ENCODE measurements at regions not wholly inside any gene's neighbourhood (a gene's known extent, or its start where the extent isn't known, plus 50 kb on each side); places are given as distances from the start of the nearest gene placed in this dataset.
"Not testable (repeated sequence)": the region's sequence is repeated elsewhere in the genome, so short reads cannot be mapped to it uniquely, and the experiment has no call there.

- H3K27me3 Mint-ChIP-seq; DNase-seq; H3K4me3 Mint-ChIP-seq; H3K9me3 ChIP-seq; H3K4me1 ChIP-seq (ENCODE audit: control insufficient read depth in 1 of 2, extremely low read depth in 1 of 2, insufficient read depth in 2 of 2, low read length in 2 of 2); H3K36me3 Mint-ChIP-seq; H3K27ac ChIP-seq (ENCODE audit: low read length); H3K4me3 ChIP-seq (ENCODE audit: control insufficient read depth in 1 of 2, extremely low read depth in 1 of 2, low read length in 1 of 2); H3K27ac Mint-ChIP-seq; POLR2A ChIA-PET; ATAC-seq (replicated peaks in 1 of 4); H3K27me3 ChIP-seq (replicated peaks in 1 of 2; ENCODE audit: control insufficient read depth in 2 of 2, extremely low read depth in 1 of 2, insufficient read depth in 2 of 2, low read length in 1 of 2); H3K9me3 Mint-ChIP-seq; H3K36me3 ChIP-seq (ENCODE audit: control insufficient read depth in 2 of 2, extremely low read depth in 1 of 2, insufficient read depth in 1 of 2, low read length in 1 of 2); CTCF ChIA-PET; H3K4me1 Mint-ChIP-seq: not testable (repeated sequence)
- 91% methylated on average over 11 of the region's 25 CpGs for WGBS (ENCODE audit: insufficient coverage)
Measured at GRCh38 chr1:194357573-194358207, 1171.3 kb upstream of the B3GALT2 start.

- H3K9me3 Mint-ChIP-seq, result no peaks in the 10 kb centered on the region
- H3K36me3 Mint-ChIP-seq, result no peaks in the 10 kb centered on the region
- no peaks in the 10 kb centered on the region for H3K36me3 ChIP-seq (ENCODE audit: control insufficient read depth in 2 of 2, extremely low read depth in 1 of 2, insufficient read depth in 1 of 2, low read length in 1 of 2)
- DNase-seq (no peak), ATAC-seq (replicated peaks in 1 of 4) (no peak)
- 95% methylated on average over 9 of the region's 12 CpGs for WGBS (ENCODE audit: insufficient coverage)
- H3K27ac Mint-ChIP-seq, result no peak overlapping the region
- H3K4me1 Mint-ChIP-seq, result no peaks in the 10 kb centered on the region
- no peak overlapping the region for H3K27ac ChIP-seq (ENCODE audit: low read length)
- no peaks in the 10 kb centered on the region for H3K9me3 ChIP-seq
- no peak overlapping the region for H3K4me3 Mint-ChIP-seq
- H3K4me3 ChIP-seq (ENCODE audit: control insufficient read depth in 1 of 2, extremely low read depth in 1 of 2, low read length in 1 of 2), result no peak overlapping the region
- POLR2A ChIA-PET, result no interaction called here
- H3K27me3 Mint-ChIP-seq, result no peaks in the 10 kb centered on the region
- no peaks in the 10 kb centered on the region for H3K27me3 ChIP-seq (replicated peaks in 1 of 2; ENCODE audit: control insufficient read depth in 2 of 2, extremely low read depth in 1 of 2, insufficient read depth in 2 of 2, low read length in 1 of 2)
- CTCF ChIA-PET, result no interaction called here
- no peaks in the 10 kb centered on the region for H3K4me1 ChIP-seq (ENCODE audit: control insufficient read depth in 1 of 2, extremely low read depth in 1 of 2, insufficient read depth in 2 of 2, low read length in 2 of 2)
Measured at GRCh38 chr1:194355488-194356106, 1169.2 kb upstream of the B3GALT2 start.

DNA sequence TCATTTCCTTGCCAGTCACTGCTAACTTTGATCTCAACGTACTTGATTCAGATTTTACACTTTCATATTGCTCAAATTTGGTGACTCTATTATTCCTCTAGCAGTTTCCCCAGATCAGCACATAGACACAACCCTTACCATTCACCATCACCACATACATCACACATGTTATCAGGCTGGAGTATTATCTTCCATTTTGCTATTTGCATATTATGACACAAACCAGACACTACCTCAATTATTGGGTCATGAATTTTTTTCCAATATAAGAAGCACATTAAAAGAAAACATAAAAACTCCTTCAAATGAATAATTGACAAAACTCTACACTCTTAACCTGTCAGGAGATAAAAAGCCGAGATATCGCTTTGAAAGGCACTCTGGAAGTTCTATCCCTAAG is 1166.7 kb upstream of the B3GALT2 start:
- ATAC-seq (replicated peaks in 1 of 4) (no peak), DNase-seq (no peak)
- no peak overlapping the region for H3K4me3 ChIP-seq (ENCODE audit: control insufficient read depth in 1 of 2, extremely low read depth in 1 of 2, low read length in 1 of 2)
- Mint-ChIP-seq H3K27me3 (peaks cover 0 to 2% of the 10 kb centered on the region in 2 donors), H3K4me1 (no peaks in the 10 kb centered on the region), H3K9me3 (no peaks in the 10 kb centered on the region), H3K36me3 (no peaks in the 10 kb centered on the region), H3K4me3 (no peak overlapping the region), H3K27ac (no peak overlapping the region)
- H3K27me3 ChIP-seq (replicated peaks in 1 of 2; ENCODE audit: control insufficient read depth in 2 of 2, extremely low read depth in 1 of 2, insufficient read depth in 2 of 2, low read length in 1 of 2), result no peaks in the 10 kb centered on the region
- 20% methylated on average over 1 of the region's 3 CpGs for WGBS (ENCODE audit: insufficient coverage)
- H3K36me3 ChIP-seq (ENCODE audit: control insufficient read depth in 2 of 2, extremely low read depth in 1 of 2, insufficient read depth in 1 of 2, low read length in 1 of 2), result no peaks in the 10 kb centered on the region
- H3K9me3 ChIP-seq, result no peaks in the 10 kb centered on the region
- no peaks in the 10 kb centered on the region for H3K4me1 ChIP-seq (ENCODE audit: control insufficient read depth in 1 of 2, extremely low read depth in 1 of 2, insufficient read depth in 2 of 2, low read length in 2 of 2)
- ChIA-PET POLR2A (no interaction called here), CTCF (no interaction called here)
- no peak overlapping the region for H3K27ac ChIP-seq (ENCODE audit: low read length)

DNA sequence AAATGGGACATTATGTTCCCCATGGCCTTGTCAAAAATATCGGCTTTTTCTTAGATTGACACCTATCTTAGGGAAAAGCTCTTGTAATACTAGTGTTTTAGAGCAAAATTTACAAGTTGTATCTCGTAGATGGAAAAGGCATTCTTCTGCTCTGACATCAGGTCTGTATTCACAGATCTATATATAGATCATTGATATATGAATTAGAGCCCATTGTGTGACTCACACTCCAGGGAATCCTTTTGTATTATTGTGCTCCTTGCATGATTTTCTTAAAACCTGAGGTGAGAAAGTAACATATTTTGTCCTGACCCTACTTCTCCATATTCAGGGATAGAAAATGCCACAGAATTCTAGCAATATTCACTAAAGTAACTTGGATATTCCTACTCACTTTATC is 1160.8 kb upstream of the B3GALT2 start:
- Mint-ChIP-seq H3K36me3 (no peaks in the 10 kb centered on the region), H3K27ac (no peak overlapping the region), H3K9me3 (no peaks in the 10 kb centered on the region), H3K4me3 (no peak overlapping the region), H3K4me1 (no peaks in the 10 kb centered on the region), H3K27me3 (peaks cover 0 to 2% of the 10 kb centered on the region in 2 donors)
- Histone ChIP-seq H3K36me3 (ENCODE audit: control insufficient read depth in 2 of 2, extremely low read depth in 1 of 2, insufficient read depth in 1 of 2, low read length in 1 of 2) (no peaks in the 10 kb centered on the region), H3K4me1 (ENCODE audit: control insufficient read depth in 1 of 2, extremely low read depth in 1 of 2, insufficient read depth in 2 of 2, low read length in 2 of 2) (no peaks in the 10 kb centered on the region), H3K9me3 (no peaks in the 10 kb centered on the region), H3K27me3 (replicated peaks in 1 of 2; ENCODE audit: control insufficient read depth in 2 of 2, extremely low read depth in 1 of 2, insufficient read depth in 2 of 2, low read length in 1 of 2) (no peaks in the 10 kb centered on the region), H3K4me3 (ENCODE audit: control insufficient read depth in 1 of 2, extremely low read depth in 1 of 2, low read length in 1 of 2) (no peak overlapping the region), H3K27ac (ENCODE audit: low read length) (no peak overlapping the region)
- CTCF ChIA-PET, result no interaction called here
- ATAC-seq (replicated peaks in 1 of 4), result no peak
- POLR2A ChIA-PET, result no interaction called here
- no peak for DNase-seq
- WGBS (ENCODE audit: insufficient coverage), result no CpG with 5 or more reads among the region's 2 CpGs

DNA sequence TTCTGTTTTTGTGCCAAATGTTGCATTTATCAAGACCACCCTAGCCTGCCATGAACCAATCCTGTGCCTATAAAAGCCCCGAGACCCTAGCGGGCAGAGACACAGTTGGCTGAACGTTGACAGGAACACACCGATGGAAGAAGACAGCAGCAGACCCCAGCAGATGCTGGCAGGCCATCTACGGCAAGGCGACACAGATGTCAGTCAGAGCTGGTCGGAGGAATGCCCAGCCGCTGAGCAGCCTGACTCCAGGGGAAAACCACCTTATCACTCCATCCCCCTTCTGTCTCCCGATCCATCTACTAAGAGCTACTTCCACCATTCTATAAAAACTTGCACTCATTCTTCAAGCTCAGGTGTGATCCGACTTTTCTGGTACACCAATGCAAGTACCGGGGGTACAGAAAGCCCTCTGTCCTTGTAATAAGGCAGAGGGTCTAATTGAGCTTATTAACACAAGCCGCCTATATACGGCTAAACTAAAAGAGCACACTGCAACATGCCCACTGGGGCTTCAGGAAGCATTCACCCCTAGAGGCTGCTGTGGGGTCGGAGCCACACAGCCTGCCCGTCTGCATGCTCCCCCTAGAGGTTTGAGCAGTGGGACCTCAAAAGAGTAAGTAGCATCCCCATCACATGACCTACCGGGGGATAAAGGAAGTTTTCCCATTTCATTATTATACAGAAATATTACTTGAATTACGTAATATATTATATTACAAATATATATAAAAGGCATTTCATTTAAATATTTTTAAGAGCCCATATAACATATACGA is 1156.3 kb upstream of the B3GALT2 start:
- H3K36me3 ChIP-seq (ENCODE audit: control insufficient read depth in 2 of 2, extremely low read depth in 1 of 2, insufficient read depth in 1 of 2, low read length in 1 of 2), result no peaks in the 10 kb centered on the region
- WGBS (ENCODE audit: insufficient coverage), result 93% methylated on average over 8 of the region's 18 CpGs
- H3K9me3 ChIP-seq, result no peaks in the 10 kb centered on the region
- Mint-ChIP-seq H3K27me3 (no peaks in the 10 kb centered on the region), H3K36me3 (no peaks in the 10 kb centered on the region), H3K9me3 (no peaks in the 10 kb centered on the region), H3K4me3 (no peak overlapping the region), H3K27ac (no peak overlapping the region), H3K4me1 (no peaks in the 10 kb centered on the region)
- no peaks in the 10 kb centered on the region for H3K4me1 ChIP-seq (ENCODE audit: control insufficient read depth in 1 of 2, extremely low read depth in 1 of 2, insufficient read depth in 2 of 2, low read length in 2 of 2)
- no peak for DNase-seq
- H3K27me3 ChIP-seq (replicated peaks in 1 of 2; ENCODE audit: control insufficient read depth in 2 of 2, extremely low read depth in 1 of 2, insufficient read depth in 2 of 2, low read length in 1 of 2), result no peaks in the 10 kb centered on the region
- CTCF ChIA-PET, result no interaction called here
- H3K4me3 ChIP-seq (ENCODE audit: control insufficient read depth in 1 of 2, extremely low read depth in 1 of 2, low read length in 1 of 2), result no peak overlapping the region
- ATAC-seq (replicated peaks in 1 of 4), result no peak
- H3K27ac ChIP-seq (ENCODE audit: low read length), result no peak overlapping the region
- POLR2A ChIA-PET, result no interaction called here

GRCh38 chr1:194341587-194341986 is 1155.2 kb upstream of the B3GALT2 start:
- H3K27ac ChIP-seq (ENCODE audit: low read length), result no peak overlapping the region
- Mint-ChIP-seq H3K36me3 (no peaks in the 10 kb centered on the region), H3K27ac (no peak overlapping the region), H3K27me3 (no peaks in the 10 kb centered on the region), H3K9me3 (no peaks in the 10 kb centered on the region), H3K4me3 (no peak overlapping the region), H3K4me1 (no peaks in the 10 kb centered on the region)
- no CpG with 5 or more reads among the region's 1 CpG for WGBS (ENCODE audit: insufficient coverage)
- no peaks in the 10 kb centered on the region for H3K4me1 ChIP-seq (ENCODE audit: control insufficient read depth in 1 of 2, extremely low read depth in 1 of 2, insufficient read depth in 2 of 2, low read length in 2 of 2)
- H3K4me3 ChIP-seq (ENCODE audit: control insufficient read depth in 1 of 2, extremely low read depth in 1 of 2, low read length in 1 of 2), result no peak overlapping the region
- DNase-seq, result no peak
- ATAC-seq (replicated peaks in 1 of 4), result no peak
- ChIA-PET POLR2A (no interaction called here), CTCF (no interaction called here)
- H3K36me3 ChIP-seq (ENCODE audit: control insufficient read depth in 2 of 2, extremely low read depth in 1 of 2, insufficient read depth in 1 of 2, low read length in 1 of 2), result no peaks in the 10 kb centered on the region
- no peaks in the 10 kb centered on the region for H3K9me3 ChIP-seq
- H3K27me3 ChIP-seq (replicated peaks in 1 of 2; ENCODE audit: control insufficient read depth in 2 of 2, extremely low read depth in 1 of 2, insufficient read depth in 2 of 2, low read length in 1 of 2), result no peaks in the 10 kb centered on the region

Measured in T-cell (primary cell).